Epithelial cell of proximal tubule (primary cell): ENCODE measurements at regions not wholly inside any gene's neighbourhood (a gene's known extent, or its start where the extent isn't known, plus 50 kb on each side); places are given as distances from the start of the nearest gene placed in this dataset.
A peak's percentile ranks its signal among the peaks of the same experiment; 100 is the strongest.
"Not testable (repeated sequence)": the region's sequence is repeated elsewhere in the genome, so short reads cannot be mapped to it uniquely, and the experiment has no call there.

Experiments
- DNase-seq: peaks from one replicate; pipeline ENCODE4 v3.0.0-alpha.2; 2011; ENCODE audit warnings: low read depth
- H3K4me3 ChIP-seq: 2 replicates; pipeline ENCODE4 v1.5.1; 2011; ENCODE audit warnings: low read depth, mild to moderate bottlenecking, low read length
- TF ChIP-seq, protein P1 (sequence below): conservative IDR thresholded peaks from 2 replicates; pipeline ENCODE4 v1.5.1; 2012; ENCODE audit warnings: low read depth, mild to moderate bottlenecking, low read length

- TF ChIP-seq, protein P1, sequence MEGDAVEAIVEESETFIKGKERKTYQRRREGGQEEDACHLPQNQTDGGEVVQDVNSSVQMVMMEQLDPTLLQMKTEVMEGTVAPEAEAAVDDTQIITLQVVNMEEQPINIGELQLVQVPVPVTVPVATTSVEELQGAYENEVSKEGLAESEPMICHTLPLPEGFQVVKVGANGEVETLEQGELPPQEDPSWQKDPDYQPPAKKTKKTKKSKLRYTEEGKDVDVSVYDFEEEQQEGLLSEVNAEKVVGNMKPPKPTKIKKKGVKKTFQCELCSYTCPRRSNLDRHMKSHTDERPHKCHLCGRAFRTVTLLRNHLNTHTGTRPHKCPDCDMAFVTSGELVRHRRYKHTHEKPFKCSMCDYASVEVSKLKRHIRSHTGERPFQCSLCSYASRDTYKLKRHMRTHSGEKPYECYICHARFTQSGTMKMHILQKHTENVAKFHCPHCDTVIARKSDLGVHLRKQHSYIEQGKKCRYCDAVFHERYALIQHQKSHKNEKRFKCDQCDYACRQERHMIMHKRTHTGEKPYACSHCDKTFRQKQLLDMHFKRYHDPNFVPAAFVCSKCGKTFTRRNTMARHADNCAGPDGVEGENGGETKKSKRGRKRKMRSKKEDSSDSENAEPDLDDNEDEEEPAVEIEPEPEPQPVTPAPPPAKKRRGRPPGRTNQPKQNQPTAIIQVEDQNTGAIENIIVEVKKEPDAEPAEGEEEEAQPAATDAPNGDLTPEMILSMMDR: no peak
- no peak overlapping the region for H3K4me3 ChIP-seq
- DNase-seq: no peak
Measured at GRCh38 chr5:32534041-32534440, 51.3 kb upstream of the SUB1 start.

DNA sequence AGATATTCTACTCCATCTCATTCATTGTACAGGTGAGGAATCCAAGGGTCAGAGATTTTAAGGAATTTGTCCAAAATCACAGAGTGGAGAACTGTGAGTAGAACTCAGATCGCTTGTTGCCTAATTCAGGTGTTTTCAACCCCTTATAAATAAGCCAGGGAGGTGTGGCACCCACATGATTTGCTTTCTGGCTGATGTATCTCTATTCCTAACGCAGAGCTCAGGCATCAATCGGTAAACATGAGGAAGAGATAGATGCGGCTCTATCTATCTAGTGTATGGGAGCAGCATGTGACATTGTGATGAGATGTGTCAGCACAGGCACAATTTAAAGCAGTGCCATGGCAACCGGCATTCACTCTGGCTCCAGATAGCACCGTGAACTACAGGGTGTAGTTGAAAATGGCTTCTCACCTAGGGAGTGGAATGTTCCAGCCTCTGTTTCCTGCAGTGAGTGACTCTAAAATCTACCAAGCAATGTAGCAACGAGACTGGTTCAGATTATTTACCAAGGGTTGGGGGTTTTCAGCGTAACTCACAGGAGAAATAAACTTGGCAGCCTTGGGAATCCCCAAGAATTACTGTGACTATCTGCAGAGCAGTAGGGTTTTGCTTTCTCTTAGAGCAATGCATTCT is 53.4 kb upstream of the SUB1 start:
- TF ChIP-seq, protein P1: no peak
- H3K4me3 ChIP-seq: peak overlapping the region; percentile 22
- DNase-seq: peak; percentile 18

- not testable (repeated sequence) for DNase-seq, H3K4me3 ChIP-seq
Measured at GRCh38 chr5:32527321-32527720, 58.0 kb upstream of the SUB1 start.

- no peak for DNase-seq
- H3K4me3 ChIP-seq: no peak overlapping the region
- TF ChIP-seq, protein P1: no peak
Measured at GRCh38 chr5:32526810-32527209, 58.5 kb upstream of the SUB1 start.

DNA sequence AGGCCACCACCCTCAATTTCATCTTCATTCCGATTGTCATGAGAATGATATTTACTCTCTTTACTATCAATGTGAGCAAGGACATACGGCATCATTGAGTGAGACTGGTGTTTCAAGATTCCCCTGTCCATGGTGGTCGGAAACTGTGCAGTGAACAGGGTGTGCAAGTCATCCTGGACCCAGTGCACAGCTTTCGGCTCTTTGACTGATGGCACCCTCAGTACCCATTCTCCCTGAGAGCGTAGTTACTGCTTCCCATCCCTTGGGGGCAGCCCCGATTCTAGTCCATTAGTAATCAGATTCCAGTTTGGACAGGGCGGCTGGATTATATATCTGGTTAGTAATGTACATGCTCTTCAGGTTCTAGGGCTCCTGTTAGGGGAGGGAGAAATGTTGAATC is 61.7 kb upstream of the SUB1 start:
- DNase-seq: no peak
- TF ChIP-seq, protein P1: peak; percentile 20
- H3K4me3 ChIP-seq: no peak overlapping the region

- H3K4me3 ChIP-seq: no peak overlapping the region
- DNase-seq: no peak
- TF ChIP-seq, protein P1: no peak
Measured at GRCh38 chr5:32522429-32523143, 62.8 kb upstream of the SUB1 start.

DNA sequence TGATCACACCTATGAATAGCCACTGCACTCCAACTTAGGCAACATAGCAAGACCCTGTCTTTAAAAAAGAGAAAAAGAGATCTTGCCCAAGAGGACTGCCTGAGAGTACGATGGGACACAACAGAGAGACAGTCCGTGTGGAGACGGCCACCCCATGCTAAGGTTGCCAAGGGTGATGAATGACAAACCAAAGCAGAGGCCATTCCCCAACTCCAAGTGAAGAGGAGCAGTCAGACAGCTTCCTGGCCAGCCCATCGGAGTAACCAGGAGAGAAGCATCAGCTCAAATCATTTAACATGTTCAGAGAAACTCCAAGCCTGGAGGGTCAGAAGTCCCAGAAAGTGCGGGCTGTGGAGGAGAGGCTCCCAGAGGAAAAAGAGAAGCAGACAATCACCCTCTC is 63.9 kb upstream of the SUB1 start:
- no peak overlapping the region for H3K4me3 ChIP-seq
- DNase-seq: no peak
- TF ChIP-seq, protein P1: no peak
